Neuronal stem cell (in vitro differentiated cells): ENCODE measurements at regions not wholly inside any gene's neighbourhood (a gene's known extent, or its start where the extent isn't known, plus 50 kb on each side); places are given as distances from the start of the nearest gene placed in this dataset.

Source experiments
- DNase-seq: peaks from one replicate; pipeline ENCODE4 v3.0.0-alpha.2; 2013; ENCODE audit warnings: low spot score
- H2AFZ ChIP-seq: one replicate; pipeline ENCODE4 v1.6.1; 2013; ENCODE audit warnings: mild to moderate bottlenecking, low read length, inconsistent platforms
- H2AK5ac ChIP-seq: 2 replicates; pipeline ENCODE4 v1.6.1; 2013; ENCODE audit warnings: low read depth, mild to moderate bottlenecking, inconsistent platforms, low read length, moderate library complexity, mixed read lengths
- H2BK120ac ChIP-seq: 2 replicates; pipeline ENCODE4 v1.6.1; 2013; ENCODE audit warnings: low read depth, mild to moderate bottlenecking, inconsistent platforms, low read length, moderate library complexity, mixed read lengths
- H2BK12ac ChIP-seq: one replicate; pipeline ENCODE4 v1.6.1; 2013; ENCODE audit warnings: low read length, inconsistent platforms
- H2BK15ac ChIP-seq: 2 replicates; pipeline ENCODE4 v1.6.1; 2013; ENCODE audit warnings: mild to moderate bottlenecking, low read length, inconsistent platforms, mixed read lengths
- H2BK5ac ChIP-seq: one replicate; pipeline ENCODE4 v1.6.1; 2013; ENCODE audit warnings: inconsistent platforms, mild to moderate bottlenecking, low read length, moderate library complexity
- H3K14ac ChIP-seq: one replicate; pipeline ENCODE4 v1.6.1; 2013; ENCODE audit warnings: low read length, inconsistent platforms
- H3K18ac ChIP-seq: 2 replicates; pipeline ENCODE4 v1.6.1; 2013; ENCODE audit warnings: low read length, inconsistent platforms
- H3K23ac ChIP-seq: 2 replicates; pipeline ENCODE4 v1.6.1; 2013; ENCODE audit warnings: low read depth, mild to moderate bottlenecking, mixed read lengths, low read length, inconsistent platforms; ENCODE audit not compliant: poor library complexity
- H3K27ac ChIP-seq: replicated peaks from 3 replicates; pipeline ENCODE4 v1.5.1; 2013; ENCODE audit warnings: low read length, inconsistent platforms
- H3K27me3 ChIP-seq, 3 experiments: 2 replicates each; pipeline ENCODE4 v1.6.1; 2013; ENCODE audit warnings: low read length in 3 of 3, mild to moderate bottlenecking in 2 of 3, inconsistent platforms in 1 of 3, low read depth in 1 of 3, mixed read lengths in 1 of 3, moderate library complexity in 1 of 3; ENCODE audit not compliant: control insufficient read depth in 3 of 3, insufficient read depth in 3 of 3
- H3K36me3 ChIP-seq, 2 donors: replicated peaks in 1 of 2; 2 replicates each; pipeline ENCODE4 v1.6.1; 2013; ENCODE audit warnings: low read length in 2 of 2; ENCODE audit not compliant: control insufficient read depth in 2 of 2, insufficient read depth in 2 of 2
- H3K4ac ChIP-seq: 2 replicates; pipeline ENCODE4 v1.6.1; 2013; ENCODE audit warnings: inconsistent platforms, mild to moderate bottlenecking, low read length, moderate library complexity
- H3K4me1 ChIP-seq, 2 donors: 1 replicate in 1 of 2; 2 replicates in 1 of 2; pipeline ENCODE4 v1.6.1; 2013; ENCODE audit warnings: low read length in 2 of 2, low read depth in 1 of 2; ENCODE audit not compliant: control insufficient read depth in 2 of 2, insufficient read depth in 1 of 2
- H3K4me2 ChIP-seq: one replicate; pipeline ENCODE4 v1.6.1; 2013; ENCODE audit warnings: mild to moderate bottlenecking, low read length, inconsistent platforms; ENCODE audit not compliant: insufficient read depth, poor library complexity, severe bottlenecking
- H3K4me3 ChIP-seq, 2 donors: 2 replicates each; pipeline ENCODE4 v1.5.1; 2013; ENCODE audit warnings: low read length in 2 of 2, mild to moderate bottlenecking in 2 of 2, inconsistent platforms in 1 of 2, moderate library complexity in 1 of 2
- H3K79me1 ChIP-seq: one replicate; pipeline ENCODE4 v1.6.1; 2013; ENCODE audit warnings: low read depth, mild to moderate bottlenecking, inconsistent platforms, low read length, moderate library complexity
- H3K9ac ChIP-seq: one replicate; pipeline ENCODE4 v1.6.1; 2013; ENCODE audit warnings: mild to moderate bottlenecking, low read depth, low read length, inconsistent platforms; ENCODE audit not compliant: poor library complexity
- H3K9me3 ChIP-seq, 2 donors: replicated peaks in 1 of 2; 2 replicates each; pipeline versions ENCODE3 to v1.6.1; 2013; ENCODE audit warnings: low read length in 2 of 2, mild to moderate bottlenecking in 2 of 2, inconsistent platforms in 1 of 2, low read depth in 1 of 2, mixed read lengths in 1 of 2, moderate library complexity in 1 of 2; ENCODE audit not compliant: control insufficient read depth in 2 of 2, insufficient read depth in 1 of 2
- H4K8ac ChIP-seq: one replicate; pipeline ENCODE4 v1.6.1; 2013; ENCODE audit warnings: low read depth, mild to moderate bottlenecking, inconsistent platforms, low read length, moderate library complexity
- H4K91ac ChIP-seq: one replicate; pipeline ENCODE4 v1.6.1; 2013; ENCODE audit warnings: low read length, low read depth, mild to moderate bottlenecking, inconsistent platforms; ENCODE audit not compliant: poor library complexity
- WGBS, 2 donors: extraction: QIAGEN DNeasy Blood & Tissue Kit; methylation state at CpG; one replicate each; pipeline ENCODE4 v1.1.7; 2013; ENCODE audit warnings: missing lambda C conversion rate in 2 of 2, mixed read lengths in 1 of 2; ENCODE audit not compliant: insufficient read length in 2 of 2, insufficient replicate concordance in 1 of 2; ENCODE audit errors: extremely low coverage in 2 of 2; 5-methylcytosine and 5-hydroxymethylcytosine counted together

DNA sequence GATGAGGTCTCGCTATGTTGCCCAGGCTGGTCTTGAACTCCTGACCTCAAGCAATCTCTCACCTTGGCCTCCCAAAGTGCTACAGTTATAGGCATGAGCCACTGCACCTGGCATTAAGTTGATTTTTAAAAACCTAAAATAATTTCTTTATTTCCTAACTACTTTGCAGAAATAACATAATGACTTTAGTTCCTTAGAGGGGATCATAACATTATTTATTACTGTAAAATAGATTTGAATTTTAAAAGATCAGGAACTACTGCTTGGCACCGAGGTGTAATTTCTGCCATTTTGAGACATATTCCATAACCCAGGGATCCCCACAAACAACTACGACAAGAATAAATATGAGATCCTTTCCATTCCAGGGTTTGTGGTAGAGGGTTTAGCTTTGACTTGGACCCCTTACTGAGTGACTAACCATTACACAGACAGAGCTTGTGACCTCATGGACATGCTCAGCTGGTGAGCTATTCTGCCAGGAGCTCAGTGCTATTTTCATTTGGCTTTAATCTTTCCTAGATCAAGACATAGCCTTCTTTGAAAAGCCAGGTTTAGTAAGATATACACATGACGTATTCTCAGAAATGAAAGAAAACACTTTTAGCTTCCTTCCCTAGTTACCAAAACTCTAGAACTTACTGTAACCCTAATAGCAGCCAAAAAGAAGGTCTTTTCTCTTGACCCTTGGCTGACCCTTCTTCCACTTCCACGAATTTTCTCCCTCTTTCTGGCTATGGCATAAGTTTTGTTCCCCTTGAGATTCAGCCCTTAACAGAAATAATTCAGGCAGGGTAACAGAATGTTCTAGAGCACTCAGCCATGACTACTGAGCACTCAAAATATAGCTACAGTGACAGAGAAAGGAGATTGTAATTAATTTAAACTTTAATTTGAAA is 75.1 kb upstream of the NUDT4 start:
- Histone ChIP-seq H2BK120ac (no peak overlapping the region), H4K91ac (no peak overlapping the region), H3K18ac (no peak overlapping the region), H3K4ac (no peak overlapping the region), H3K4me3 (no peak overlapping the region), H2BK5ac (no peak overlapping the region), H4K8ac (no peak overlapping the region), H3K36me3 (no peaks in the 10 kb centered on the region), H2BK15ac (no peak overlapping the region), H3K4me1 (peaks cover 0 to 2% of the 10 kb centered on the region in 2 donors), H3K9ac (no peak overlapping the region), H3K27me3 (no peaks in the 10 kb centered on the region), H3K9me3 (no peaks in the 10 kb centered on the region), H2AFZ (no peak overlapping the region), H2BK12ac (no peak overlapping the region), H3K27ac (no peak overlapping the region), H3K79me1 (no peaks in the 10 kb centered on the region), H3K14ac (no peak overlapping the region), H2AK5ac (no peak overlapping the region), H3K4me2 (no peak overlapping the region), H3K23ac (no peak overlapping the region)
- no CpG with 5 or more reads among the region's 5 CpGs for WGBS, 2 donors
- DNase-seq, result no peak

DNA sequence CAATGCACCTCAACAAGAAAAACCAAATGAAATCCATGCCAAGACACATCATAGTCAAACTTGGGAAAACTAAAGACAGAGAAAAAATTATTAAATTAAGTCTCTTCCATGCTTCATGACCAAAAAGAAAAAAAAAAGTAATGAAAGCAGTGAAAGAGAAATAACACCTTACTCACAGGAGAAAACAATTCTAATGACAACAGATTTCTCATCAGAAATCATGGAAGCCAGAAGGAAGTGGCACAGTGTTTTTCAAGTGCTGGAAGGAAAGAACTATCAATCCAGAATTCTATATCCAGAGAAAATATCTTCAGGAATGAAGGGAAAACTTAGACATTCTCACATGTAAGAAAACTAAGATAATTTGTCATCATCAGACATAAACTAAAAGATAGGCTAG is 71.1 kb upstream of the NUDT4 start:
- Histone ChIP-seq H3K9me3 (no peaks in the 10 kb centered on the region), H2BK15ac (no peak overlapping the region), H2BK120ac (no peak overlapping the region), H4K8ac (no peak overlapping the region), H3K4me2 (no peak overlapping the region), H3K27me3 (no peaks in the 10 kb centered on the region), H3K23ac (no peak overlapping the region), H2AK5ac (no peak overlapping the region), H3K4me1 (no peaks in the 10 kb centered on the region), H3K79me1 (no peaks in the 10 kb centered on the region), H4K91ac (no peak overlapping the region), H2BK5ac (no peak overlapping the region), H3K14ac (no peak overlapping the region), H2BK12ac (no peak overlapping the region), H3K4me3 (no peak overlapping the region), H3K18ac (no peak overlapping the region), H3K27ac (no peak overlapping the region), H2AFZ (no peak overlapping the region), H3K4ac (no peak overlapping the region), H3K9ac (no peak overlapping the region), H3K36me3 (no peaks in the 10 kb centered on the region)
- DNase-seq, result no peak

DNA sequence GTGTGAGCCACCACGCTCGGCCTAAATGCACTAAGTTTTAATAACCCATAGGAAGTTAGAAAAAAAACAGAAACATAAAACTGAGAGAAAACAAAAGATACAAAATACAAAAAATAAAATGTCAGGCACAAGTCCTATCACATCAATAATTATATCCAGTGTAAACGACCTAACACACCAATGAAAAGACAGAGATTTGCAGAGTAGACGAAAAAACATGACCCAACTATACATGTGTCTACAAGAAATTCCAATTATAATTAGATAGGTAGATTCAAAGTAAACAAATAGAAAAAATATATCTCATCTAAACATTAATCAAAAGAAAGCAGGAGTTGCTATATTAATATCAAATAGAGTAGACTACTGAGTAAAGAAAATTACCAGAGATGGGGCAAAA is 69.4 kb upstream of the NUDT4 start:
- Histone ChIP-seq H3K4me2 (no peak overlapping the region), H2BK5ac (no peak overlapping the region)

DNA sequence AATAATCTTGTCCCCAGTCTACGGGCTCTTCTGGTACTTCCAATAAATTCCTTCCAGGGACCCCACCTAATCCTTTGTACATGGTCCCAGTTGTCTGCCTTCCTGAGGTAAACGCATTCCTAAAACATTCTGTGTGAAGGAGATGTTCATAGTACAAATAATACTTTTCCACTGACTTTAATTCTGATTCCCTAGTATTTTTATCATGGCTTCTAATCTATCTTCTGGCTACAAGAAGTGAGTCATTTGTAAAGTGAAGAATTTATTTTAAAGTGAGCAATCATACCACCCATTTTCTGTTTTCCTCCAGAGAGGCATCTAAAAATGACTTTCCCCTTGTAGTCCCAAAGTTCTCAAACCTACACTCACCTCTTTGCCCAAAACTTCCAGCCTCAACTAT is 65.9 kb upstream of the NUDT4 start:
- H2BK120ac ChIP-seq, result no peak overlapping the region
- no peak overlapping the region for H2BK15ac ChIP-seq
- H3K4me1 ChIP-seq, result no peaks in the 10 kb centered on the region
- no peak overlapping the region for H3K14ac ChIP-seq
- H3K23ac ChIP-seq, result no peak overlapping the region
- H3K4ac ChIP-seq, result no peak overlapping the region
- H2AK5ac ChIP-seq, result no peak overlapping the region
- H3K27me3 ChIP-seq, result no peaks in the 10 kb centered on the region
- no peak overlapping the region for H3K4me3 ChIP-seq
- no peak overlapping the region for H2BK12ac ChIP-seq
- no peak for DNase-seq
- H3K9me3 ChIP-seq, result no peaks in the 10 kb centered on the region
- H3K36me3 ChIP-seq, result no peaks in the 10 kb centered on the region
- WGBS, 2 donors, result no CpG with 5 or more reads among the region's 2 CpGs
- no peak overlapping the region for H3K9ac ChIP-seq
- no peak overlapping the region for H3K18ac ChIP-seq
- no peaks in the 10 kb centered on the region for H3K79me1 ChIP-seq
- H2BK5ac ChIP-seq, result no peak overlapping the region
- no peak overlapping the region for H4K8ac ChIP-seq
- H2AFZ ChIP-seq, result no peak overlapping the region
- H4K91ac ChIP-seq, result no peak overlapping the region
- H3K4me2 ChIP-seq, result no peak overlapping the region
- no peak overlapping the region for H3K27ac ChIP-seq

More for the DNA sequence above, 69.4 kb upstream of the NUDT4 start:
- Histone ChIP-seq H2BK15ac (no peak overlapping the region), H2AK5ac (no peak overlapping the region), H3K14ac (no peak overlapping the region), H3K27me3 (no peaks in the 10 kb centered on the region), H4K8ac (no peak overlapping the region), H3K36me3 (no peaks in the 10 kb centered on the region), H3K9ac (no peak overlapping the region), H2AFZ (no peak overlapping the region), H4K91ac (no peak overlapping the region), H3K4me1 (no peaks in the 10 kb centered on the region), H3K4me3 (no peak overlapping the region), H3K4ac (no peak overlapping the region), H2BK120ac (no peak overlapping the region), H3K23ac (no peak overlapping the region), H3K18ac (no peak overlapping the region), H3K9me3 (no peaks in the 10 kb centered on the region), H3K79me1 (no peaks in the 10 kb centered on the region), H2BK12ac (no peak overlapping the region), H3K27ac (no peak overlapping the region)
- no CpG with 5 or more reads among the region's 4 CpGs for WGBS, 2 donors
- no peak for DNase-seq
